NOMO-1 treated with DMSO at 0.1 percent for 48 hours (cell line): ENCODE measurements at regions not wholly inside any gene's neighbourhood (a gene's known extent, or its start where the extent isn't known, plus 50 kb on each side); places are given as distances from the start of the nearest gene placed in this dataset.

Experiments
- DNase-seq: peaks from one replicate; lab custom pipeline; 2025; ENCODE audit not compliant: unreplicated experiment; lab: John Stamatoyannopoulos, UW

DNA sequence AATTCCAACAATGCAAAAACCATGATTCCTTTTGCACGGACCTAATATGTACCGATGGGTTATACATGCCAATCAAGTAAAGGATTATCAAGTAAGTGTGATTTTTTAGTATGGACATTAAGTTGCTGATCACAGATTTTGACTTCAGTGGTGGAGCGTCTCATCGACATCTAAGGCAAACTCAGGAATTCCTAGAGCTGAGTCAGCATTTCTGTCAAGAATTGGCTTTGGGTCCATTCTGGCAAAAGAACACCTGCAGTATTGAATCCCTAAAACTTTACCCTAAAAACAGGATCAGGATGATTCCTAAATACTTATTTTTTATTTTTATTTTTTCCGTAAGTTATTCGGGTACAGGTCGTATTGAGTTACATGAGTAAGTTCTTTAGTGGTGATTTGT is 83.6 kb downstream of the HPGD start:
- no peak for DNase-seq

DNA sequence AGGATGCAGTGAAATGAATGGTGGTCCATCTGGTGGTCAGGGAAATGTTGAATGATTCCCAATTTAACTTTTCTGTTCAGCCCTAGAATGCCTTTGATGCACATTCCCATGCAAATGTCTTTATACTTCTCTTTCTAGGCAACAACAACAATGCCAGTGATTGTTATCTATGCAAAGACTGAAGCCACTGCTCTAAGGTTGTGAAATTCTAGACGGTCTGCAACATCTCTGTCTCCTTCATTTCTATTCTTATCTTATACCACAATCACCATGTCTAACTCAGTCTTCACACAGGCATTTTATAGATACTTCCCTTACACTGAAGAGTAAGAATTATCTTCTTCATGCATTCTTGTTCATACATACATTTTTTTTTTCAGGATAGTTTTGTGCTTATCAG is 84.5 kb downstream of the HPGD start:
- DNase-seq: no peak

DNA sequence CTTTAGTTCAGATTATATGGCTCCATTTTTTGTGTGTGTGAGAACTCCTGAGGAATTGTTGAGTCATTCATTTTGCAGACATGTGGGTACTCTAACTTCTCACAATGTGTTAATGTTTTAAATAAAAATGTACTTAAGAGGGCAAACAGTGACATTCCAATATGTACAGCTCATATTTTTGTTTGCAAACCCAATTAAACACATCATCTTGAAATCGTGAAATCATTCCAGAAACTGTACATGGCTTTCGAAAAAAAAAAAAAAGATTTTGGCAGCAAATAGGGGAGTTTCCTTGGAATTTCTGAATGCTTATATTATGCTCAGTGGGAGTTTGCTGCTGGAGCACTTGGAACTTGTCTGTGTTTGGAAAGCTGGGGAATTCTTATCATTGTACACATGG is 85.0 kb downstream of the HPGD start:
- no peak for DNase-seq

DNA sequence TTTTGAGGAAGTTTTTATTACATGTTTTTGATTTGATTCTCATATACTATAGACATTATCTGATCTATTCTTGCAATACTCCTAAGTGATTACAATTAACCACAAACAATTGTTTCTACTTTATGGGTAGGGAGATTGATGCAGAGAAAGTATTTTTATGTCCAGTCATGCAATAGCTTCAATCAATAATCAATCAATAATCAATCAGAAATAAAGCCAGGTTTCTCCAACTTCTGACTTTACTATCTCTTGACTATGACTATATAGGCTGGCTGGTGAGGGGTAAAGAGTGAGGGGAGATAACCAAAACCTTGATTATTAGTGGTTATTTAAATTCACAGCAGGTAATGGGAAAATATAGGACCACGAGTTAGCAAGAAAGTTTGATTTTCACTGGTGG is 85.9 kb downstream of the HPGD start:
- DNase-seq: no peak

DNA sequence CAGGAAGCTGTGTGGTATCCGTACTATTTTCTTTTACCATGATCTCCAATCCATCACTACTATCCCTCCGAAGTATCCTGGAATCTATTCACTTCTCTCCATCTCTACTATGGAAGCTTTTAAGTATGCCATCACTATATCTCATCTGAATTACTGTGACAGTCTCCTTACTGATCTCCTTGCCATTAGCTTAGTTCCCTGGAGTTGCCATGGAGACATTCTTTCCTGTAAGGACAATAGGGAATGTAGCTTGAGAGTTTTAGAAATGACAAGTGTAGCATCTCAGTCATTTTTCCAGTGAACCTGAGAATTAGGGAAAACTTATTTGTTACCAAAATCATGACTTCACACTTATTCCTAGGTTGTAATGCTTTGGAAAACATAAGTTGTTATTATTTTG is 86.3 kb downstream of the HPGD start:
- DNase-seq: no peak

DNA sequence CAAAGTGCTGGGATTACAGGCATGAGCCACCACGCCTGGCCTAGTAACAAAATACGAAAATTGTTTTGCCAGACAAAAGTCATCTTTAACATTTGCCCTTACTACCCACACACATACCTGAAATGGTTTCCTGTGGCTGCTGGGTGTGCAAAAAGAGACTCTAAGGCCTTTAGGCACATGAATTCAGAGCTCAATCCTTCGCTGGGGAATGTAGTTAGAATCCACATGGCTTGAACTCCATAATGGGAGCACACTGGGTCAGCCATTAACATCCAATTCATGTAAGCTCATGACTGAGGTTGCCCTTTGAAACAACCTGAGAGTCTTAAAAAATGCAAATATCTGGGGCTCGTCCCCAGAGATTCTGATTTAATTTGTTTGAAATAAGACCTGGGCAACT is 87.8 kb downstream of the HPGD start:
- DNase-seq: no peak

DNA sequence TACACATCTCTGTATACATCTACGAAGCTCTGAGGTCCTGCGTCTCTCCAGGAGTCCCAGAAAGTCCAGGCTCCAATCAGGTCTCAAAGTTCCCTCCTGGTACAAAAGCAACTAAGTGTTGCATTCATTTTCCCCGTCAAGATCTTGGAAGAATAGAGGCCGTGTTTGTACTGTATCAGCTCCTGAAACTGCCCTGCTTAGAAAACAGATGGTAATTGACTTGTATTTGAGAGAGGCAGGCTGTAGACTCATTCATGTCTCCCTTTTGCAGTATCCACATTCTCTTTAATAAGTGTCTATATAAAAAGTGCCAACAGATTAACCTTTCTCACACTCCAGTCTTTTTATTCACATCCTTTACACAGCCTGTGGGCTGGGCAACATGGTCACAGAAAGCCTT is 91.7 kb downstream of the HPGD start:
- DNase-seq: no peak

DNA sequence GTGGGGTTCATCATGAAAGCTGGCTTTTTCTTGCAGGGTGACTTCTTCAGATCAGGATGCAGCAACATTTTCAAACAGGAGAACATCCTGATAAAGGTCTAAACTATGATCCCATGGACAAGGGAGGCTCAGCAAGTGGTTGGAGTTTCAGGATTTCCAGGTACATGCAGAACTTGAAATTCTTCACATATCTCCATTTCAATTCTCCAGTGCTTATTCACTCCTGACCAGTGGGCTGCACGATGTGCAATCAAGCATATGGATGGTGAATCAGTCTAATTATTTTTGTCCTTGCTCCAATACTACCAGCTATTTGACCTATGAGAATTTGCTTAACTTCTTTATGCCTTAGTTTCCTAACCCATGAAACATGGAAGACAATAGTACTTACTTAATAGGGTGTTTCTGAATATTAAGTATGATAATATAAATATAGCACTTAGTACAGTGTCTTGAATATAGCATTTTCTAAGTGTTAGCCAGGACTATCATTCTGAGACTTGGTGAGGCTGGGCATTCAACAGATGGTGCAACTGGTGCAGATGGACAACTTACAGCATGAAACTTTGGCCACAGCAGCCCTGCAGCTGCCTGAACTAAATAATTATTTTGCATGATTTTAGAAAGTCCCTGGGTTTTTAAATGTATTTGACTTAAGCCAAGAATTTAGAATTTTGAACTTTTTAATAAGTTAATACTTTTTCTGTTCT is 92.4 kb downstream of the HPGD start:
- DNase-seq: no peak

DNA sequence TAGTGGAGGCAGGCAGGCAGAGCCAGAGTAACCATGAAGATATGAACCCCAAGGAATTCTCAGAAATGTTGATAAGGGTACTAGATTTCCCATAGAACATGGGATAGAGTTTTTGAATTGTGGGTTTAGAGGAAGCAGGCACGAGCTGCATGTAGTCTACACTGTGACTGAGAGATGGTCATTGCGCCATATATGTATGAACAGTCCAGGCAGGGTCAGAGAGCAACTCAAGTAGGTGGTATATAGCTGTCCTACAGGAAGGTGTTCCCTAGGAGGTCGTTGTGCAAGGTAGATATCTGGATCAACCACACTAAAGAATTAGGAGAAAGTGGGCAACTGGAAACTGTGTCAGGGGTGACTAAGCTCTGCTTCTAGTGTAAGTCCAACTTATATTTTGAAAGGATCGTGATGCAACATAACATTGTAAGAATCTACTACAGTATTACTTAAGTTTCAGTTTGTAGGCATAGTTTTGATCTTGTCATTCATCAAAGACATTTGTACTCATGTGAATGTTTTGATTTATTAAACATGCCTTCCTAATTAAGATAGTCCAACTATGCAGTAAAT is 94.6 kb downstream of the HPGD start:
- DNase-seq: peak; percentile 82

DNA sequence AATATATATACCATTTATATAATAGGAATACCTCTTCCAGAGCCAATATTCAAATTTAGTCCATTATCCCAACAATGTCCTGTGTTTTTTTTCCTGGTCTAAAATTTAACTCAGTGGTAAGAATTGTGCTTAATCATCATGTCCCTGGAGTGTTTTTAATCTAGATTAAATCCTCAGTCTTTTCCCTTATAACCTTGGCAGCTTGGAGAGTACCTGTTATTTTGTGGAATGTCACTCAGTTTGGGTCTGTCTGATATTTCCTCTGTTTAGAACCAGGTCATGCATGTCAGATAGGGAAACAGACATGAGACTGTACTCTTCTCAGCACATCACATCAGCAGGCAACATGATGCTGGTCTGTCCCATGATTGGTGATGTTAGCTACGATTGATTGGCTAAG is 96.6 kb downstream of the HPGD start:
- no peak for DNase-seq

DNA sequence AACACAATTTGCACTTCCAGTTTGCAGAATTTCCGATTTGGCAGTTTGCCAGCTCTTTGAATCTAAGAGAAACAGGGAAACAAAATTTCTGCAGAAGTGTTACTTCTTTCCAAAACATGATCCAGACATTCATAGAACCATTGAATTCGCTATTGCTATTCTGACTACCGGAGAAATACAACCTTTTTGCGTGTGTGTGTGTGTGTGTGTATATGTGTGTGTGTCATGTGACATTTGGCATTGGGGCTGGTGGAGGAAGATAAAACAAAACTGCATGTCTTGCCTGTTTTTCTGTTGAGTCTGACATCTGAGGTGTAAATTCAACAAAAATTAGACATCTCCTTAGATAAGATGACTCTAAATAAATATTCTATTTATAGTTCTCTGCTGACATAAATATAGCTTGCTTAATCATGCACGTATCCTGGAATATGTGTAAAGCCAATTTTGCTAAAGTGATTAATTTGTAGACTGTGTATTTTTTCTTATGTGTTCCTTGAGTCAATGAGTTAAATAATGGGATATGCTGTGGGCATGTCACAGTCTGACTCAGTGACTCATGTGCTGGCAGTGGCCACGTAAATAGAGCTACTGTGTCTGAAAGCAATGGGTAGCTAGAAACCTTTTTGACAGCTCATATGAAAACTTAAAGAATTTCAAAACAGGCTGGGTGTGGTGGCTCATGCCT is 98.9 kb downstream of the HPGD start:
- peak; percentile 65 for DNase-seq

DNA sequence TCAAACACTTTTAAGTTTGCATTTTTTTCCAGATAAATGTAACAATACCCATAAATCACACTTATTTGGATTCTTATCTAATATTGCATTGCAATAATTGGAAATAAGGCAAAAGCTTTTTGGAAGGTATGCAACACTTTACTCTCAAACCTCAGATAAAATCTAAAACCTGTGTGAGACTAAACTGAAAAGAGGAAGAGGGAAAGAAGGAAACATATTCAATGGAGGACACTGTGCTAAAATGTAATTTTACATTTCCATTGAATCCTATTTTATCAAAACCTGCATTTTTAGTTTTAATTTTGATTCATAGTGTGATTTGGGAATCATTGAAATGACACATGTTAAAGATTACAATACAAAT is 99.4 kb downstream of the HPGD start:
- peak; percentile 57 for DNase-seq

DNA sequence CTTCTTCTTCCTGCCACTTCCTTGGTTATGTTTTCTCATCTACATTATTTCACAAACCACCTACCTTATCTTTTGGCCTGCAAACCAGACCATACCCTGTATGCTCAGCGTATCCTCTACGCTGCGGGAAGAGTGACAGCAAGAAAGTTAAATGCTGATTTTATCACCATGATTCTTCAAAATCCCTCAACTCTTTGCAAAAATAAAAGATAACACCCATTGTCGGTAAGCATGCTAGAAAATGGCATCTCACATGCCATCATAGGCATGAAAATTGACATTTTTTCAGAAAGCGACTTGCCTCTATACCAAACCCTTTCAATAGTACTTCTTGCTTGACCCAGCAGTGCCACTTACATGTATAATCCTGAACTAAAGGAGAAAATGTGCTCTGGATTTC is 102.0 kb downstream of the HPGD start:
- no peak for DNase-seq

DNA sequence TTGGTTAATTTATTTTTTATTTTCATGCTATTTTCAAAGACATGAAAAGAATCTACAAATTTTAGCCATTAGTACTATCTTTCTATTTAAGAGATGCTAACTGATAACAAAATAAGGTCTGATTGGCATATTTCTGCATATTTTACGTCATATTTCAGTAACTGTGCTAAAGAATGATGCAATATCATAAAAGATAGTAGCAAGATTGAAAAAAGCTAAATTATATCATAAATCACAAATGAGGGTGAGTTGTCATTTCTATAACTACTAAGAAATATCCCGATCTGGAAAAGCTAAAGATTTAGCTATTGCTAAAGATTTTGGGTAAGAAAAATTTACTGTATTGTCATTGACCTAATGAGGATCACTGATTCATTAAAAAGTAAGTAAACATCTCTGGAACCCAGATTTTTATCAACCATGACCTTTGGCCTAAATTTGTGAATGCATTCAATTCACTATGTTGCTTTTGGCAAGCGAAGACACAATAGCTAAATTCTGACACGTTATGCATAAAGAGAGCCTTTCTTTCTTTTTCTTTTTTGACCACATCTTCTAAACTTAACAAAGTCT is 103.6 kb downstream of the HPGD start:
- DNase-seq: no peak

DNA sequence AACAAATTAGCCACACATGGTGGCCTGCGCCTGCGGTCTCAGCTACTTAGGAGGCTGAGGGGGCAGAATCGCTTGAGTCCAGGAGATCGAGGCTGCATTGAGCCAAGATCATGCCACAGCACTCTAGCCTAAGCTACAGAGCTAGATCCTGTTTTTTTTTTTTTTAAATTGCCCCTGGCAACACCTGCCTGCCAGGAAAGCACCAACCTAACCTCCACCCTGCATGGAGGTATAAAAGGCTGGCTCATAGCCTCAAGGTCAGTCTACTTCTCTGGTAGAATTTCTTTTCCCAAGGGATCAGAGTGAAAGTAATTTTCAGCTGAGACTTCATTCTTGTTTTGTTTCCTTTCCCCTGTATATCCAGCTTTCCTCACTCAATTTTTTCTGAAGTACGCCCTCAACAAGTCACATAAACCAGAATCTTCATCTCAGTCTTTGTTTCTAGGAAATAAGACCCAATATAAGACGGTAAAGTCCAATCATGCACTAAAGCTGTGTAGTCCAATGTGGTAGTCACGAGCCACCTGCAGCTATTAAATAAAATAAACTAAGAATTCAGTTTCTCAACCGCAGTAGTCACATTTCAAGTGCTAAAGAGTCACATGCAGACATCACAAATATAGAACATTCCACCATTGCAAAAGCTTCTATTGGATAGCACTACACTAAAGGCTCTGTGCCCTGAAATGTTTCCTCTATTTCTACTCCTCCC is 113.3 kb downstream of the HPGD start:
- DNase-seq: no peak

DNA sequence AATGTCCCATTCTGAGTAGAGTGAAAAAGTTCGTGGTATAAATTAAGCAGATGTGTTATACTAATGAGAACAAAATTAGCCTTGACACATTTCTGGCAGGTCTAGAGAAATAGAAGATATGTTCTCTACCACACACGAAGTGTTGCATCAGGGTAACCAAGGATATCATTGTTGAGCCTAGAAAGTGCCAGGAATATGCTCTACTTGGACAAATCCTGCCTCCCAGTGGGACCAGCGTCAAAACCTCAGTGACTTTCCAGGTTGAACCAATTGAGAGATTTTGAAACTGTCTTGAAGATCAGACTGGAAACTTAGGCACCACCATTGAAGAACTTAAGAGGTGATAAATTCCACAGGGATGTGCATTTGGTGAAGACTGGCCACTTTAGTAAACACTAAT is 115.9 kb downstream of the HPGD start:
- DNase-seq: no peak

DNA sequence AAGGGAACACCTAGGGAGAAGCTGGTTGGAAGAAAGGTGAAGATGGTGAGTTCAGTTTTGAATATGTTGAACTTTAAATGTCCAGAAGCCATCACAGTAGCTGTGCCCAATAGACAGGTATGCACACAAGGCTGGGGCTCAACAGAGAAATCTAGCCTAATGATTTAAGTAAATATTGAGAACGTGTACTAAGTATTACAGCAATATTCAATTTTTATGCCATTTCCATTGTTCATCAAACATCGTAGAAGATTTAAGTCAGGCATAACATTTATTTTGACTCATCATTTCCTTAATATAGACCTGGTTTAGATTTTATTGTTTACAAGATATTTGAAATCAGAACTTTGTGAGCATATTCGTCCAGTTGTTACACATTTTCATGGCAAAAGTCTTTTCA is 116.4 kb downstream of the HPGD start:
- no peak for DNase-seq

DNA sequence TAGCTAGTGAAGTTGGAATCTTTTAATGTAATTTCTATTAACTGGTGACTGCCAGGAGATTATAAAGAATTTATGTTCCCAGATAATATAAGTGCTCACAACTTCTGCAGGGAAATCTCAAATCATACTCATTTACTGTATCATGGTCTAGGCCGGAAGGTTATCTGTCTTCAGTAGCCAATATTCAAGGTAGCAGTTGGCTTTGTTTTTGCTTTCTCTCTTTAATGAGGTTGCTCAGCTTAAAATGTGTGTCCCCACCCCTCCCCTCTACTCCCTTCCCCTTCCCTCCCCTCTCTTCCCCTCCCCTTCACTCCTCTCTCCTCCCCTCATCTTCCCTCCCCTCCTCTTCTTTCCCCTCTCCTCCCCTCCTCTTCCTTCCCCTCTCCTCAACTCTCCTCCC is 117.6 kb downstream of the HPGD start:
- DNase-seq: no peak

DNA sequence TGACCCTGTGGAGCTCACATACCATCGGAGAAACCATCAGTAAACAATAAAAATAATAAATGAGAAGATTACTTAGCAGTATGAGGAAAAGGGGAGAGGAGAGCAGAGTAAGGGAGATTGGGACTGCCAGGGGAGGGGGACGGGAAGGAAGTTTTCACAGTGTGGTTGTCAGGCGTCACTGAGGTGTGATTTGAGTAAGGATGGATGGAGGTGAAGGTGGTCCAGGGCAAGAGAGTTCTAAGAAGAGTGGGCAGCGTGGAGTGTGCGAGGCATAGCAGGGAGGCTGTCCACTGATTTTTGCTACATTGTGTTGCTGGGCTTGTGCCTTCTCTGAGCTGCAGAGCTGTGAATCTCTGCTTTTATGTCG is 119.1 kb downstream of the HPGD start:
- no peak for DNase-seq

DNA sequence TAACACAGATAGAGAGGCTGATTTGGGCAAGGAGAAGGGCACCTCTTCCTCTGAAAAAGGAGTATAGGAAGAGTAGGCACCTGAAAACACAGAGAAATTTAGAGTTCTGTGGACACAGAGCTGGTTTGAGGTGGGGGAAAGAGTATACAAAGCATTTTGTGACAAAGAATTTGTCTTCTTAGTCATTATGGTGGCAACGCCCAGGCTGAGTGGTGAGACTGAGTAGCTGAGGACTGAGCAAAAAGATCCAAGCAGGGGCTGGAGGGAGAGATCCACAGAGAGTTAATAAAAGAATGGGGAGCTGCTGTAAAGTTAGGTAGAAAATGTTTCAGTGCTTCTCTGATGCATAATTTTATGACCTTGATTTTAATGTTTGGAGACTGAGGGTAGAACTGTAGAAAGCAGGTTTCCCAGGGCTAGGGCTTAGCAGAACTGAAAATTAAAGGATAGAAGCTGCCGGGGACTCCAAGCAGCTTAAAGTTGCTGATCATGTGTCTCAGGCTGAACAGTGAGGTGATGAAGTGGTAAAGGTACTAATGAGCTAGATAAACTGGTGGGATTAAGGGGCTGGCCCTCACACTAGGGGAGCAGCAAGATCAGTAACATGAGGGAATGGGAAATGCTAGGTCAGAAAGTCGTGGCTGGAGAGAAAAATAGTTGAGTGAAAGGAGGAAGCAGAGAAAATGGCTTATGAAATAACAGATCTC is 118.9 kb downstream of the CEP44 start:
- DNase-seq: peak; percentile 44

DNA sequence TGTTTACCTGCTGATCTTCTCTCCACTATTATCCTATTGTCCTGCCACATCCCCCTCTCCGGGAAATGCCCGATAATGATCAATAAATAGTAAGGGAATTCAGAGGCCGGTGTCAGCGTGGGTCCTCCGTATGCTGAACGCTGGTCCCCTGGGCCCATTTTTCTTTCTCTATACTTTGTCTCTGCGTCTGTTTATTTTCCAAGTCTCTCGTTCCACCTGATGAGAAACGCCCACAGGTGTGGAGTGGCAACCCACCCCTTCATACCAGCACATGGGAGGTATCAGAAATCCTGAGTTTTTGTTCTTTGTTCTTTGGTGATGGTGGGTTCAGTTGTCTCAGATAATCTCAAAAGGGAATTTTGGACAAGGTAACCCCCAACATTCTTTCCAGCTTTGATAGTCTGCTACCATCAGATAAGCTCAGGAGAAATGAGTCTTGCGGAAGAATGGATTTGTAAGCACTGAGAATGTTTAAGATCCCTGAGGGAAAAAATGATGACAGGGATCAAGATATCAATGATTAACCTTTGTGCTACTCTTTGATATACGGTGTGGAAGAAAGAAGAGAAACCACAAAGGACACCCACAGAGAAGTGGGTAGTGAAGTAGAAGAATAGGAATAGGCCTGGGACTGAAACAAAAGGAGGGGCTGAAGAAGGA is 117.9 kb downstream of the CEP44 start:
- no peak for DNase-seq
